Kidney glomerular epithelial cell (primary cell): ENCODE measurements at regions not wholly inside any gene's neighbourhood (a gene's known extent, or its start where the extent isn't known, plus 50 kb on each side); places are given as distances from the start of the nearest gene placed in this dataset.

ENCODE experiments used
- DNase-seq: peaks from one replicate; lab custom pipeline; 2025; lab: John Stamatoyannopoulos, UW

DNA sequence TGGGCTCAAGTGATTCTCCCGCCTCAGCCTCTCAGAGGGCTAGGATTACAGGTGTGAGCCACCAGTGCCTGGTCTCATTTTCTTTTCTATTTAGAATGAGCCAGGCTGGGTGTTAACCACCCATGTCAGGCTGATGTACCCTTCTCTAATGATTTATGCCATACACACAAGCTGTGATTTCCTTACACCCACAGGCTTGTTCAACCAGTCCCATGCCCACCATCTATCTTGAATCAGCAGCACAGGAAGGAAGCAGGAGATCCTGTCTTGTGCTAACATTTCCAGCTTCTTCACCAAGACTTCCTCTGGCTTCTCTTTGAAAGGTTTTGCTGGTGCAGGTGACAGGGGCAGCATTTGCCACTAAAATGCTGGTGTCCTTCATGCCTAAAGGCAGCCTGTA, 176.4 kb downstream of the GATA3 start:
- DNase-seq: no peak

DNA sequence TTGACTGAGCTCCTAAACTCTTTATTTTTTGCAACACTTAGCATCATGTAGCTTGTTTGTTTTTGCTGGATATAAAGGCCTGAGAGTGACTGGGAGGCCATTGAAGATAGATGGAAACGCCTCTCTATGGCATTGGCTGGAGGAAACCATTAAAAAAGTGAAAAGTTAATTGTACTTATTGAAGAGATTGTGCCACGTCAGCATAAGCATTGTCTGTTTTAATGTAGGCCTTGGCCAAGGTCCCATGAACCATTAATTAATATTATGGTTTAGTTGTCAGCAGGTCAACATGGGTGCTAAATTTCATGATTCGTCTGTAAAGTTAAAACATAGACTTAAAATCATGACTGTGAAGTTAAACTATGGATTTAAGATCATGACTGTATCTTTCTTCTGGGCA, 178.6 kb downstream of the GATA3 start:
- no peak for DNase-seq

DNA sequence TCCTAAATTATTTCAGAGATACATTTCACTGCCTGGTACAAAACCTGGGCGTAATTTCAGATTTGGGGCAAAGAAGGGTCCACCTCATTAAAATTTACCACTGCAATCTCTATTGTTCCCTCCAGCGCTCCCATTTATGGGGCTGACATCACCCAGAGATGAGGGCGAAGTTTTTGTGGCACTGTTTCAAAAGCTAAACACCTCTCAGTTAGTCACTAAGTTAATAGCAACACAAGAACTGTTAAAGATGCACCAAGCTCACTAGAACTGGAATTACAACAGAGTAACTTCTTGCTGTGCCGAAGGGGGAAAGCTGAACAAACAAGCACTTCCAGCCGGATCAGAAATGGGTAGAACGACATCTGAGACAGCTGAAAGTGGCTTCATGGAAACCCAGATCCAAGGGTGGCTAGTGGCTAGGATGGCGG, 179.4 kb downstream of the GATA3 start:
- DNase-seq: no peak

DNA sequence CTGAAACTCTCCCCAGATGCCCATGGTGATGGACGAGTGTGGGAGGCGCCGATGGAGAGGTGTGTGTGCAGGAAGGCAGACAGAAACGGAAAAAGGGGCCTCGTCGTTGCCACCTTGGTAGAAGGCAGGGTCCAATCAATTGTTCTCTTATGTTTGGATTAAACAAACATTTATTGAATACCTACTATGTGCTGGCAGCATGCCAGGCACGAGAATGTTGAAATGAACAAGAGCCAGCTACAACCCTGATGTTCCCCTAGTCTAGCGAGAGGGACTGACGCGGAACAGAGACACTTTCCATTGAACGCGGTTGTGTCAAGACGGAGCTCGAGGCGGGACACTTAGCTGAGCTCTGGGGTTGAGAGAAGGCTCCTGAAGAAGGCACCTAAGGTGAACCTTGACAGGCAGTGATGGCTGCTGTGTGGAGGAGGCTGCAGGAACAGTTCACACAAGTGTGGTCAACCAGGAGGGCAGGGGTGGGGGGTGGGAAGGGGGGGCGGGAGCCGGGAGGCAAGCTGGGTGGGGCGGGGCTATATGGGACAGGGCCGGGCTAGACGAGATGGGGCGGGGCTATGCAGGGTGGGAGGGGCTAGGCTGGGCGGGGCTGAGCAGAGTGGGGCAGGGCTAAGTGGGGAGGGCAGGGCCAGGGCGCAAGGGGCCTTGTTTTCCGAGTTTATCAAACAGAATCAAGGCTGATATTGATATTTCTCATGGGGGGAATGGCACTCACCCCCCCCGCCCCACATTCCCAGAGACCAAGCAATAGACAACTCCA, 181.0 kb downstream of the GATA3 start:
- DNase-seq: no peak

DNA sequence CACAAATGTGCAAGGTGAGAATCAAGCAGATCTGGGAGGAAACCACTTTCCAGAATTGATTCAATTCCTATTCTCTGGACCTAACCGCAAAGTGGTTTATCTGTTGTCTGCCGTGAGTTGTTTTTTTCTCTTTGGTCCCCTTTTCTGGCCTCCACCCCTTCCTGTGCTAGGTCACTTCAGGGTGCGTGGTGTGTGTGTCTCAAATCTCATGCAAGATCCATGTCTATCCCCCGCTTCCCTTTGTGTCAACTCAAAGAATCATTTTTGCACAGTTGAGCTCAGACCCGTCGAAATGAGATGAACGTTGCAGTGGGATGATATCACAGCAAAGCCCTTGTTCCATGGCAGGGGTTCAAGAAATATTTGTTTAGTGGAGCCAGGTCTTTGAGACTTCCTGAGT, 184.5 kb downstream of the GATA3 start:
- DNase-seq: no peak

DNA sequence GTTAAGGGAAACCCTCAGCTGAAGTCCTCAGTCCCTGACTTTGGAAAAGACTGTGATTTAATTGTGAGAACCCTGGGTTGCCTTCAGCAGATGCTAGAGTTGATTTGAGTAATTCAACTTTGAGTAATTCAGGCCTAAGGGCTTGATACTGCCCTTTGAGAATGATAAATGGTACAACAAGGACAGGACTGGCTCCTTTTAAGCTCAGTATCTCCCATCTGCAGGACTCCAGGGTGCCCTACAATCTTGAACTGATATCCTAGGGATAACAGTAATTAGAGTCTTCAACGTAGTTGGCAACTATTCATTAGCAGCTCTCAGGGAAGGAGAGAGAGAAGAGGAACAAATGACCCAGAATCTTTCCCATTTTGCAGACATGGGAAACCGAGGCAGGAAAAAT, 186.4 kb downstream of the GATA3 start:
- no peak for DNase-seq

DNA sequence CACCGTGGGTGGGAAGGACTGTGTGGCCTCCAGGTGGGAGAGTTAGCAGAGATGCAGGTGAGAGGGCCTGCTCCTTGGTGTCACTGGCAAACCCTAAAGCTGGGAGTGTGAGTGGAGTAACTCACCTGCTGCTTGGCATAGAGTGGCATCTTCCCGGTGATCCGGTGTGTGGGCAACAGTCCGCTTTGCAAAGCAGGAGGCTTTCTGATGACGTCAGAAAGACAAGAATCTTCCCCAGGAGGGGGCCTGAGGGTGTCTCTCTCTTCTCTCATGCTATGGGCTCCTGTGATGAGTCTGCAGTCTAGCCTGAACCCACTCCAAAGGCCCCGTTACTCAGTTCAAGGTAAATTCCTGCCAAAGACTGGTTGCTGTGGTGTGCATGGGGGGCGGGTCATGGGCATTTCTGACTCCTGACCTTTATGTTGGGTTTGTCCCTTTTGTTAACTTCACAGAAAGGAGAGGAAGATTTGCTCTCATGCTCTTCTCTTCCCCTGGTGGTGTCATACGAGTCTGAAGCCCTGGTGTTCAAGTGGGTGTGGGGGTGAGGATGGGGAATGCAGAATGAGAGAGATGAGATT, 187.9 kb downstream of the GATA3 start:
- no peak for DNase-seq

DNA sequence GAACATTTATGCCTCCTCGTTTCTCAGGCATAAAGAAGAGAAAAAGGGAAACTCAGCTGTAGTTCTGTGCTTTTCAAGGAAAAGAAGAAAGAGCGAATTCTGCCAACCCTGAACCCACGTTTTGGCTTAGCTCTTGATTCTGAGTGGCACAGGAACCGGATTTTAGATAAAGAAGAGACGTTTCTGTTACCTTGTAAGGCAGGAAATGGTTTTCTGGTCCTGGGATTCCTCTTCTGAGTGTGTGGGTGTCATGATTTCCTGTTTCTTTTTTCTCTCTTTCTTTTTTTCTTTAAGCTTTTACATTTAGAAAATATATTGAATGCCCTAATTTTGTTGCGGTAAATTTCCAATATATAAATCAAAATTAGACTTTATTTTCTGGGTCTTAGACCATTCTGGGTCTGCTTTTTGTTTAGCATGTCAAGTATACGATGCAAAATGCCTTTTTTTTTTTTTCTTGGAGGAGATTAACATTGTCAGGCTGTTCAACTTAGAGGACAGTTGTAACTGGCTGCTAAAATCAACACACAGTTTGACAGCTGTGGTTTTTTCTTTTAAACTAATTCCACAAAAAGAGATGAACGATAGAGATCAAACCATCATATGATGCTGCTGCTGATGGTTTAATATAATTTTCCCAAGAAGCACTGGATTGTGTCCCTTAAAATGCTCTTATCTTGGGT, 190.8 kb downstream of the GATA3 start:
- no peak for DNase-seq

DNA sequence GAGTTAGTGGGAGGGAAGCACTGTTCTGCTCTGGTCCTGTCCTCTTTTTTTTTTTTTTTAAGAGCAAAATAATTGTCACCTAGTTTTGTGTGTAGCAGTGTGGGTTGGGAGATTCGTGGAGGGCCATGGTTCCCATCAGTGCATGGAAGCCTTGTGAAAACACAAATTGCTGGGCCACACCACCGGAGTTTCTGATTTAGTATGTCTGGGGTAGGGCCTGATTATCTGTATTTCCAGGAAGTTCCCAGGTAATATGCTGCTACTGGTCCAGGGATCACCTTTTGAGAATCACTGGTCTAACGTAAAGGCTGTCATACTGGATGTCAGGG, 191.3 kb downstream of the GATA3 start:
- no peak for DNase-seq

DNA sequence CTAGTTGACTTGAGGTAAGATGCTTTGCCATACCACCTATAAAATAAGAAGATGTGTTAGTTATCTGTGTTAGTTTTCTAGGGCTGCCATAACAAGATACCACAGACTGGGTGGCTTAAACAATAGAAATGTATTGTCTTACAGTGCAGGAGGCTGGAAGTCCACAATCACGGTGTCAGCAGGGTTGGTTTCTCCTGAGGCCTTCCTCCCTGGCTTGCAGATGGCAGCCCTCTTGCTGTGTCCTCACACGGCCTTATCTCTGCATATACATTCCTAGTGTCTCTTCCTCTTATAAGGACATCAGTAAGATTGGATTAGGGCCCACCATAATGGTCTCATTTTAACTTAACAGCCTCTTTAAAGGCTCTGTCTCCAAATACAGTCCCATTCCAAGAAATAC, 192.1 kb downstream of the GATA3 start:
- no peak for DNase-seq

DNA sequence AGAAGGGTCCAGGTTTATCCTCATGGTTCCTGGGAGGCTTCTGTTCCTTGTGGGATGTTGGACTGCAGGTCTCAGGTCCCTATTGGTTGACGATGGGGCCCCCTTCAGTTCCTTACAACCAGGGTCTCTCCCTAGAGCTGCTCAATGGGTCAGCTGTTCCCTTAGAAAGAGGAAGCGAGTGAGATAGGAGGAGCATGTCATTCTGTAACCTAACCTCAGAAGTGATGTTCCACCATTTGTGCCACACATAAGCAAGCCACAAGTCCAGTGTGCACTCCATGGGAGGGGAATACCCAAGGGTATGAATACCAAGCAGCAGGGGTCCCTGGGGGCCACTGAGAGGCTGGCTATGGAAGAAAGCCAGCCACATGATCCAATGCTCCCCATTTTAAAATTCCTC, 192.7 kb downstream of the GATA3 start:
- DNase-seq: no peak

DNA sequence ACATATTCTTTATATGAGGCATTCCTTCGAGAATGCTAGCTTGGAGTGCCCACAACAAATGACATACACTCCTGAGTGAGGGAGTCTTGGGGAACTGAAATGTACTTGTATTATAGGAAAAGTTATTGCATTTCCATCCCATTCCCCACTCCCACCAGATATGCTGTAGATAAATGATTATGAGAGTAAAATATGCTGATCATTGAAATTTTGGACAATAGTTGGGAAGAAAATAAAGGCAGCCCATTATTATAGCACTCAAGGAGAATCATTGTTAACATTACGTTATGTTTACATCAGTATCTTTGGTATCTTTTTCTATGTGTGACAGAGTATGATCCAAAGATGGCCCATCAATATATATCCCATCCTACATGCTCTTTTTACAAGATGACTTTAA, 194.4 kb downstream of the GATA3 start:
- DNase-seq: no peak

DNA sequence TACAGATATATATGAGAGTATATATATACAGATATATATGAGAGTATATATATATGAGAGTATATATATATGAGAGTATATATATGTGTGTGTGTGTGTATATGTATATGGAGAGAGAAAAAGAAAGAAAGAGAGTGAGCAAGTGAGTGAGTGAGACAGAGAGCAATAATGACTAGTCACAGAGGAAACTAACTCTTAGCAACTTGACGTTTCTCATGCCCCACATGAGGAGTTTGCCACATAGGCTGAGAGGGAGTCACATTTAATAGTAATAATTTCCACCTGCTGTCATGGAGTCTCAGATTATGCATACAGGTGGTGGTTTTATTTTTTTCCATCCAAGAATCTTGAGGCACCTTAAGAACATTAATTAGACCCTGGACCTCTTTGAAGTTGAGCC, 199.9 kb downstream of the GATA3 start:
- DNase-seq: no peak

DNA sequence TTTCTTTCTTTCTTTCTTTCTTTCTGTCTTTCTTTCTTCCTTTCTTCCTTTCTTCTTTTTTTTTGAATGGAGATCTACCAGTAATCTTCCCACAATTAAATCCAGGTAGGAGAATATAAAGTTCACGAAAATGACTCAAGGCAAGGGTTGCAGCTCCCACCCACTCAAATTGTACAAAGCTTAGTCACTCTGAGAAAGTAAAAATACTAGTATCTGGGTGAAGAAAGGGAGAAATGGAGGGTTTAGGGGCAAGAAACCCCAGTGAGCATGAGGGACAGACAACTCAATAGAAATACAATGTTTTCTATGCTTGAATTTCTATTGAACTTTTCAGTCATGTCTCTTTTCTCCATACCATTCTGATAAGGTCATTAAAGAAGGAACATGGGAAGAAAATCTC, 200.8 kb downstream of the GATA3 start:
- DNase-seq: no peak

DNA sequence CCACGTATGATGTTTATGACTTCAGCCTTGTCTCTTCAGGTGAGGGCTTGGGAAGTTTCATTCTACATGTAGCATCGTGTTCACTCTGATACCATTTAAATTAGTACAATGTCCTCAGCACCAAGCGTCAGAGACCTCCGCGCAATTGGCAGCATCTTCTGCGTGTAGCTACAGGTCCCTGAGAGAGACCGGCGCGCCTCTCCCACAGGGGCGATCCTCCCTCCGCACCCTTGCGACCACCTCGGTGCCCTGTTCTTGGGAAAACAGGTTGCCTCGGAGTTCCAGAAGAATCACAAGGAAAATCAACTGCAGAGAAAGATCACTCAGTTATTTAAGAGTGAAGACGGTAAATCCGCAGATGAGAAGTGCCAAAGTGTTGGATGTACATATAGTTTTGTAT, 206.2 kb downstream of the GATA3 start:
- DNase-seq: no peak

DNA sequence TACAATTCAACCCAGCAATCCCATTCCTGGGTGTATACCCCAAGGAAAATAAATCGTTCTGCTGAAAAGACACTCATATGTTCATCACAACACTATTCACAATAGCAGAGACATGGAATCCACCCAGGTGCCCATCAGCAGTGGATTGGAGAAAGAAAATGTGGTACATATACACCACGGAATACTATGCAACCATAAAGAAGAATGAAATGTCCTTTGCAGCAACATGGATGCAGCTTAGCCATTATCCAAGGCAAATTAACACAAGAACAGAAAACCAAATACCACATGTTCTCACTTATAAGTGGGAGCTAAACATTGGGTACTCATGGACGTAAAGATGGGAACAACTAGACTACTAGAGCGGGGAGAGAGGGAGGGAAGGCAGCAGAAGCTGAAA, 207.8 kb downstream of the GATA3 start:
- DNase-seq: no peak

DNA sequence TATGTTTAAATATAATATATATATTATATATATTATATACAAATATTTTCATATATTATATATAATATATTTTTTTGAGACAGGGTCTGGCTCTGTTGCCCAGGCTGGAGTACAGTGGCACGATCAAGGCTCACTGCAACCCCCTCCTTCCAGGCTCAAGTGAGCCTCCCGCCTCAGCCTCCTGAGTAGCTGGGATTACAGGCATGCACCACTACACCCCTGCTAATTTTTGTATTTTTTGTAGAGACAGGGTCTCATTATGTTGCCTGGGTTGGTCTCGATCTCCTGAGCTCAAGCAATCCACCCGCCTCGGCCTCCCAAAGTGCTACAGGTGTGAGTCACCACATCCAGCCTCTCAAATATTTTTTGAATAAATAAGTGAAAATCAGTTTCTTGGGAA, 215.5 kb downstream of the GATA3 start:
- DNase-seq: no peak

DNA sequence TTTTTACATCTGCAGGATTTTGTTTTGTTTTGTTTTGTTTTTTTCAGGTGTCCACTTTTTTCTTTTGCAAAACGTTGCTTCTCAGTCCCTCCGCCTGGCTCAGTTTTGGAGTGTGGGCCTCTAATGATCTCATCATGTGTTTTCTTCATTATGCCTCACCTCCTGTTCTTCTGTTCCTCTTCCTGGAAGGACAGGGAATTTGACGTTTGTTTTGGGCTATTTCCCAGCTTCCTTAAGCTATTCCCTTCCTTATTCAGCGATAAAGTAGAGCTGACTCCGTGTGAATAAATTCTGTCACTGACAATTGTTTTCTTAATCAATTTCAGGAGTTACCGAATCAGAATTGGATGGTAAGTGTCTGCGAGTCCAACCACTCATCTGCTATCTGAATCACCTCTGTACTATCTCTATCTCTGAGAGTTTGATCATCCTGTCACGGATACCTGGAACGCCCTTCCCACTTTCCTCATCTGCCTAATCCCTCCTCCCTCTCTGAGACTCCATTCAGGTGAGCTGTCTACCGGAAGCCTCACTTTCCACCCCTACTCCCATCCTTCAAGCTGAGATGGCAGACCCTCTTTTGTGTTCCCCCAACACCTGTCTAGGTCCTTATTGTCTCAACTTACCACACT, 218.4 kb downstream of the GATA3 start:
- no peak for DNase-seq

DNA sequence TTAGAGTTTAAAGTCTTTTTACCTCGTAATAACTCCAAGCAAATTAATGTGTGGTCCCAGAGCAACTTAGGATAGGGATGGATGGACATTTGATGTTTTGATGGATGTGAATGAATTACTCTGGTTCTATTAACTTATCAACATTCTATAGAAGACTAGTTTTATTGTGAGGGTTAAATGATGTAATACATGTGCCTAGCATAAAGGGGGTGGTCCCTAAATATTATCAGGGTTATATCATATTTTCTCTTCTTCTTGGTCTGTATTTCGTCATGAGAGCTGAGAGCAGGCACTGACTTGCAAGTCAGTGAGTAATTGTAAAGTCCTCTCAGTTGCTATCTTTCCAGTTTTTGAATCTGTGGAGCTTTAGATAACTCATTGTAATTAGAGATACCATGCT, 219.3 kb downstream of the GATA3 start:
- DNase-seq: no peak

DNA sequence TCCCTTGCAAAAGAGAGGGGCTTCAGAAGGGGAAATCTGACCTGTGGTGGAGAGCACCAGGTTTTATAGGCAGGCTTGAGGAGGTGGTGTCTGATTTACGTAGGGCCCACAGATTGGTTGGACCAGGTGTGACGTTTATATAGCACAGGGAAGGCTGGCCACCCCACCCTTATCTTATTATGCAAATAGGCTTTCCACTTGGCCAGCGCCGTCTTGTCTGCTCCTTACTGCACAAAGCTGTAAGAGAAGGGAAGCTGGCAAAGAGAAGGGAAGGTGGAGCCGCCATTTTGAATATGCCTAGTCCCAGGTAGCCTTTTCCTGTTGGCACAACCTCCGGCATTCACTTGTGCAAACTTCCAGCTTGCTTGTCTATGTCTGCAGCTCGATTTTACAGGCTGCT, 221.4 kb downstream of the GATA3 start:
- no peak for DNase-seq

DNA sequence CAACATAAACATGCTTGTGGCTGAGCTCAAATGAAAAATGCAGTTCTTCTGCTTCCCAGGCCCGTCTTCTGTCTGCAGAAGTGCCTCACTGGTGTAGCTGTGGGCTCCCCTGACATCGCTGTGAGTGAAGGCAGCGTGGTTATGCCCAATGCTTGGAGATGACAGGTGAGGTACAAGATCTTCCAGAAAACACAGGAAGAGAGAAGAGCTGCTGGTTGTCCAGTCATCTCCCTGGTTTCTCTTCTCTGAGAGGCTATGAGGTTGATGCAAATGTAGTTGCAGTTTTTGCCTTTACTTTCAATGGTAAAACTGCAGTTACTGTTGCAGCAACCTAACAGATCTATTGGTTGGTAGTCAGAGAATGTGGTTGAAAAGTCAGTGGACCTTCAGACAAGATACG, 223.6 kb downstream of the GATA3 start:
- no peak for DNase-seq

DNA sequence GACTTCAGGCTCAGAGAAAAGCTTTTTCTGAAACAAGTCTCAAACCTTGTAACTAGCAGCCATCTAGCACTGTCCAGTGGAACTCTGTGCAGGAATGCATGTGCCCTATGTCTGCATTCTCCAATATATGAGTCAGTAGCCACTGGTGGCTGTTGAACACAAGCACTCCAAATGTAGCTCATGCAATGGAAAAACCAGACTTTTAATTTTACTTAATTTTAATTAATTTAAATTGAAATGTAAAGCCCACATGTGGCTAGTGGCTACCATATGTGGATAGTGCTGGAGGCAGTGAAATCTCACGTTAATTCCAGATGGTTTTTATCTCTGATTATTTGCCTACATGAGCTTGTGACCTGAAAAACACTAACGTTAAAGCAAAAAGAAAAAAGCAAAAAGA, 225.1 kb downstream of the GATA3 start:
- peak; percentile 67 for DNase-seq

DNA sequence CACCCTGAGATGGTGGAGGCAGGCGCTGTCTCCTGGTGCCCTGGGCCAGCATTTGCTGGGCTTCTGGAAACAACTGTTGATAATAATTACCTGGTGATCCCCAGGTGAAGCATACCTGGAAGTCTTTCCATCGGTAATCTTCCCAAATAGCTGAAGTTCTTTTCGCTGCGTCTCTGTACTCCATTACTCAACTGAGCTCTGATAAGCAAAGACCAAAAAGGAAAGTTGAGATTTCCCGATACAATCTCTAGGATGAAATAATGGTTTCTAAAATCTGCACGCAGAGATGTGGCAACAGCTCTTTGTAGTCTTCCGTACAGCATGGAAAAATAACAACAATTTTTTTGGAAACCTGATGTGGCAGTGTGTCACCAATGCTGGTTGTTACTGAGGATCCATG, 226.5 kb downstream of the GATA3 start:
- DNase-seq: no peak
